ENCODE measurements at regions not wholly inside any gene's neighbourhood (a gene's known extent, or its start where the extent isn't known, plus 50 kb on each side); places are given as distances from the start of the nearest gene placed in this dataset.

DNA sequence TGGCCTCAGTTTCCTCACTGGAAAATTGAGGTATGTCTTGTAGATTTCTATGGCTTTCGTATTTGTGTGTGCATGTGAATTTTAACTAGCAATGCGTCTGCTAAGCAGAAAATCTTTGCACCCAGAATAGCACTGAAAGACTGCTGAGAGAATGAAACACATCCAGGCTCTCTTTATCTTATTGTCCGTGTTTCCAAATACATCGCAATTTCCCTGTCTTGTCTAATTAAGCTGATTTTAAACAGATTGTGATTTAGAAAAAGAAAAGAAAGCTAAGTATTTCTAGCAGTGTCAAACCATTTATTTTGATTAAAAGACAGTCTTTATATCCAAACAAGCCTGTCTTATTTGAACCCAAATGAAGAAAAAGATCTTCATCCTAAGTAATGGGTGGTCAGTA lies 168.6 kb downstream of the PMP22 start:
- H3K36me3 ChIP-seq (ENCODE audit: control insufficient read depth, insufficient read depth, low read length), result no peaks in the 10 kb centered on the region
- TF ChIP-seq, protein P1, sequence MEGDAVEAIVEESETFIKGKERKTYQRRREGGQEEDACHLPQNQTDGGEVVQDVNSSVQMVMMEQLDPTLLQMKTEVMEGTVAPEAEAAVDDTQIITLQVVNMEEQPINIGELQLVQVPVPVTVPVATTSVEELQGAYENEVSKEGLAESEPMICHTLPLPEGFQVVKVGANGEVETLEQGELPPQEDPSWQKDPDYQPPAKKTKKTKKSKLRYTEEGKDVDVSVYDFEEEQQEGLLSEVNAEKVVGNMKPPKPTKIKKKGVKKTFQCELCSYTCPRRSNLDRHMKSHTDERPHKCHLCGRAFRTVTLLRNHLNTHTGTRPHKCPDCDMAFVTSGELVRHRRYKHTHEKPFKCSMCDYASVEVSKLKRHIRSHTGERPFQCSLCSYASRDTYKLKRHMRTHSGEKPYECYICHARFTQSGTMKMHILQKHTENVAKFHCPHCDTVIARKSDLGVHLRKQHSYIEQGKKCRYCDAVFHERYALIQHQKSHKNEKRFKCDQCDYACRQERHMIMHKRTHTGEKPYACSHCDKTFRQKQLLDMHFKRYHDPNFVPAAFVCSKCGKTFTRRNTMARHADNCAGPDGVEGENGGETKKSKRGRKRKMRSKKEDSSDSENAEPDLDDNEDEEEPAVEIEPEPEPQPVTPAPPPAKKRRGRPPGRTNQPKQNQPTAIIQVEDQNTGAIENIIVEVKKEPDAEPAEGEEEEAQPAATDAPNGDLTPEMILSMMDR (IDR thresholded peaks at IDR 0.05; ENCODE audit: insufficient read depth, low read length, poor library complexity, severe bottlenecking), result no peak

DNA sequence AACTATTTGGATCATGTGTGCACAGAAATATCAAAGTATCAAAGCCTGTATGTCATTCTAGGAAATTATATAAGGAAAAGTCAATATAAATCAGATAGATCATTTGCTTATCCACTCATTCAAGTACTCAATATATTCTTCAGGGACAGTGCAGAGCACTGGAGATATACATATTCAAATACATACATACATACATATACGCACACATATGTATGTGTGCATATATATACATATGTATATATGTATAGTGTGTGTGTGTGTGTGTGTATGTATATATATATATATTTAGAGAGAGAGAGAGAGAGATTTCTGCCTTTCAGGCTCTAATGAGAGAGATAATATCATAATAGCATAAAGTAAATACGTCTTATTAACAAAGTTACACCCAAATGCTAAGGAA lies 169.2 kb downstream of the PMP22 start:
- no peaks in the 10 kb centered on the region for H3K36me3 ChIP-seq (ENCODE audit: control insufficient read depth, insufficient read depth, low read length)
- H3K4me3 ChIP-seq (replicated peaks; ENCODE audit: low read depth, low read length), result no peak overlapping the region
- H3K27me3 ChIP-seq (replicated peaks; ENCODE audit: control insufficient read depth, insufficient read depth, low read length), result no peaks in the 10 kb centered on the region
- DNase-seq (ENCODE audit: extremely low read depth, insufficient read length), result no peak
- TF ChIP-seq, protein P1 (IDR thresholded peaks at IDR 0.05; ENCODE audit: insufficient read depth, low read length, poor library complexity, severe bottlenecking), result no peak

More for the DNA sequence above, 168.6 kb downstream of the PMP22 start:
- Histone ChIP-seq H3K27me3 (replicated peaks; ENCODE audit: control insufficient read depth, insufficient read depth, low read length) (no peaks in the 10 kb centered on the region), H3K4me3 (replicated peaks; ENCODE audit: low read depth, low read length) (no peak overlapping the region)
- DNase-seq (ENCODE audit: extremely low read depth, insufficient read length), result no peak

DNA sequence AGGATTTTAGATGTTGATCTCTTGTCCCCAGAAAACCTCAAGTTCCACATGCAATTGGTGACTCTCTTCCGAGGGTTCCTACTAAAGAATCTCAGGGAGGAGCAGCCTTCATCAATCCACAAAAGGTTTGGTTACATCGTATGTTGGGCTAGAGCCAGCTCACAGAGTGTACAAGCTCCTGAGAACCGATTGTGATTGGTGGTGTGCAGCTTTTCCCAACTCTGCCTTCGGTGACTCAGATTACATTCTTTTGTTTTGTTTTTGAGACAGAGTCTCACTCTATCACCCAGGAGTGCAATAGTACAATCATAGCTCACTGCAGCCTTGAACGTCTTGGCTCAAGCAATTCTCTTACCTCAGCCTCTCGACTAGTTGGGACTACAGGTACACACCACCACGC lies 172.4 kb downstream of the PMP22 start:
- TF ChIP-seq, protein P1 (IDR thresholded peaks at IDR 0.05; ENCODE audit: insufficient read depth, low read length, poor library complexity, severe bottlenecking), result no peak
- Histone ChIP-seq H3K36me3 (ENCODE audit: control insufficient read depth, insufficient read depth, low read length) (no peaks in the 10 kb centered on the region), H3K4me3 (replicated peaks; ENCODE audit: low read depth, low read length) (no peak overlapping the region), H3K27me3 (replicated peaks; ENCODE audit: control insufficient read depth, insufficient read depth, low read length) (no peaks in the 10 kb centered on the region)
- no peak for DNase-seq (ENCODE audit: extremely low read depth, insufficient read length)

DNA sequence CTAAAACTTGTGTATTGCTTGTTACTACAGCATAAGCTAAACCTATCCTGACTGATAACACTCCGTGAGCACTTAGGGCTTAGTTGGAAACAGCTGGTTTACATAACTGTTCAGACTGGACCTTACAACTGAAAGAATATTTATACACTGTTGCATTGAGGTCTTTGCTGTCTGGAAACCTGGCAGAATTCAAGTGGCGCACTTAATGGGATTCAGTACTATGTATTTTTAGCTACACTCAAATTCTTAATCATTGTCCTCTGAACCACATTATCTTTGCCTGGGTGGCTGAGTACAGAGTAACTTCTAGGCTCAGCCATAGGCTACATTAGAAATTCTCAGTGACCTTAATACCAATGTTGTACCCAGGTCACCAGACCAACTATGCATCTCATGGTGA lies 172.9 kb downstream of the PMP22 start:
- H3K27me3 ChIP-seq (replicated peaks; ENCODE audit: control insufficient read depth, insufficient read depth, low read length), result no peaks in the 10 kb centered on the region
- TF ChIP-seq, protein P1 (IDR thresholded peaks at IDR 0.05; ENCODE audit: insufficient read depth, low read length, poor library complexity, severe bottlenecking), result no peak
- H3K36me3 ChIP-seq (ENCODE audit: control insufficient read depth, insufficient read depth, low read length), result no peaks in the 10 kb centered on the region
- DNase-seq (ENCODE audit: extremely low read depth, insufficient read length), result no peak
- no peak overlapping the region for H3K4me3 ChIP-seq (replicated peaks; ENCODE audit: low read depth, low read length)

DNA sequence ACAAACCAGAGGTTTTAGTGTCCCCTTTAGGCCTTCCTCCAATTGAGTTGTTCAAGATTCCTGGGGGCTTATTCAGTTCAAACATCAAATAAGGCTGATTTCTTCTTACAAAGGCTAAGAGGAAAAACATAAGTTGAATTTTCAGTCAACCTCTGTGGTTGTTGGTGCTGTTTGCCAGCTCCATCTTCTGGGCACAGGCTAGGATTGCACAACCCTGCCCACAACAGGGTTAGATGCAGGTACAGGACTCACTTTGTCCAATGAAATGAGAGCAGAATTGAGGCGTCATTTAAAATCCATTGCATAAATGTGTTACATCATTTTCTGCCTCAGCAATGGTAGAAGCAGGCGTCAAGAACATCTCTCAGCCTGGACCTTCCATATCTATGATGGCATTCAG lies 173.3 kb downstream of the PMP22 start:
- no peak for DNase-seq (ENCODE audit: extremely low read depth, insufficient read length)
- H3K36me3 ChIP-seq (ENCODE audit: control insufficient read depth, insufficient read depth, low read length), result no peaks in the 10 kb centered on the region
- TF ChIP-seq, protein P1 (IDR thresholded peaks at IDR 0.05; ENCODE audit: insufficient read depth, low read length, poor library complexity, severe bottlenecking), result peak; percentile 9
- H3K4me3 ChIP-seq (replicated peaks; ENCODE audit: low read depth, low read length), result no peak overlapping the region
- H3K27me3 ChIP-seq (replicated peaks; ENCODE audit: control insufficient read depth, insufficient read depth, low read length), result no peaks in the 10 kb centered on the region

DNA sequence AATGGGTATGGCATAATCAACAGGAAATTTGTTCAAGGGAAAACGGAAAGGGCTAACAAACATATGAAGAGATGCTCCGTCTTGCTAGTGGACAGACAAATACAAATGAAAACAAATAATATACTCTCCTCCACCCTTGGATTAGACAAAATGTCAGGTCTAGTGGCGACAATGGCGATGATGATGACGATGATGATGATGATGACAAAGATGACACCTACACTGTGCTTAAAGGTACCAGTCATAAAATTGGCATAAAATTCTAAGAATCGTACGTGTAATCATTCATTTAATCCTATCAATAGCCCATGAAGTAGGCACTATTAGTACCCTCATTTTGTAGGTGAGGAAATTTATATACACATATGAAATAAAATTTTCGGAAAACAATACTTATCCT lies 174.6 kb downstream of the PMP22 start:
- no peaks in the 10 kb centered on the region for H3K27me3 ChIP-seq (replicated peaks; ENCODE audit: control insufficient read depth, insufficient read depth, low read length)
- DNase-seq (ENCODE audit: extremely low read depth, insufficient read length), result no peak
- TF ChIP-seq, protein P1 (IDR thresholded peaks at IDR 0.05; ENCODE audit: insufficient read depth, low read length, poor library complexity, severe bottlenecking), result no peak
- H3K36me3 ChIP-seq (ENCODE audit: control insufficient read depth, insufficient read depth, low read length), result no peaks in the 10 kb centered on the region
- no peak overlapping the region for H3K4me3 ChIP-seq (replicated peaks; ENCODE audit: low read depth, low read length)
